Ishikawa (cell line): ENCODE measurements at regions not wholly inside any gene's neighbourhood (a gene's known extent, or its start where the extent isn't known, plus 50 kb on each side); places are given as distances from the start of the nearest gene placed in this dataset.

Experiments
- CEBPB ChIP-seq: IDR thresholded peaks from 2 replicates; pipeline ENCODE4 v1.6.1; 2012
- CREB1 ChIP-seq: IDR thresholded peaks from 2 replicates; pipeline ENCODE4 v1.6.1; 2012; ENCODE audit warnings: low read depth
- EGR1 ChIP-seq: IDR thresholded peaks from 2 replicates; pipeline ENCODE4 v1.6.1; 2012
- EP300 ChIP-seq: IDR thresholded peaks from 2 replicates; pipeline ENCODE4 v1.6.1; 2012; ENCODE audit warnings: borderline replicate concordance
- FOXM1 ChIP-seq: IDR thresholded peaks from 2 replicates; pipeline ENCODE4 v1.6.1; 2012; ENCODE audit warnings: low read depth, borderline replicate concordance
- NFIC ChIP-seq: IDR thresholded peaks from 2 replicates; pipeline ENCODE4 v1.6.1; 2012
- RAD21 ChIP-seq: IDR thresholded peaks from 2 replicates; pipeline ENCODE4 v1.6.1; 2012; ENCODE audit warnings: low read depth
- TAF1 ChIP-seq: IDR thresholded peaks from 2 replicates; pipeline ENCODE4 v1.6.1; 2012; ENCODE audit warnings: low read depth, mild to moderate bottlenecking
- TCF12 ChIP-seq: IDR thresholded peaks from 2 replicates; pipeline ENCODE4 v1.6.1; 2012; ENCODE audit warnings: low read depth
- TEAD4 ChIP-seq: IDR thresholded peaks from 2 replicates; pipeline ENCODE4 v1.6.1; 2012
- YY1 ChIP-seq: IDR thresholded peaks from 2 replicates; pipeline ENCODE4 v1.6.1; 2012; ENCODE audit warnings: low read depth
- ZBTB7A ChIP-seq: IDR thresholded peaks from 2 replicates; pipeline ENCODE4 v1.6.1; 2012; ENCODE audit warnings: low read depth
- TF ChIP-seq, protein P1 (sequence below): IDR thresholded peaks from 2 replicates; pipeline ENCODE4 v1.6.1; 2012
- TF ChIP-seq, protein P2 (sequence below): IDR thresholded peaks from 2 replicates; pipeline ENCODE4 v1.6.1; 2012
- TF ChIP-seq, protein P3 (sequence below): IDR thresholded peaks from 2 replicates; pipeline ENCODE4 v1.6.1; 2012; ENCODE audit warnings: low read depth, mild to moderate bottlenecking

DNA sequence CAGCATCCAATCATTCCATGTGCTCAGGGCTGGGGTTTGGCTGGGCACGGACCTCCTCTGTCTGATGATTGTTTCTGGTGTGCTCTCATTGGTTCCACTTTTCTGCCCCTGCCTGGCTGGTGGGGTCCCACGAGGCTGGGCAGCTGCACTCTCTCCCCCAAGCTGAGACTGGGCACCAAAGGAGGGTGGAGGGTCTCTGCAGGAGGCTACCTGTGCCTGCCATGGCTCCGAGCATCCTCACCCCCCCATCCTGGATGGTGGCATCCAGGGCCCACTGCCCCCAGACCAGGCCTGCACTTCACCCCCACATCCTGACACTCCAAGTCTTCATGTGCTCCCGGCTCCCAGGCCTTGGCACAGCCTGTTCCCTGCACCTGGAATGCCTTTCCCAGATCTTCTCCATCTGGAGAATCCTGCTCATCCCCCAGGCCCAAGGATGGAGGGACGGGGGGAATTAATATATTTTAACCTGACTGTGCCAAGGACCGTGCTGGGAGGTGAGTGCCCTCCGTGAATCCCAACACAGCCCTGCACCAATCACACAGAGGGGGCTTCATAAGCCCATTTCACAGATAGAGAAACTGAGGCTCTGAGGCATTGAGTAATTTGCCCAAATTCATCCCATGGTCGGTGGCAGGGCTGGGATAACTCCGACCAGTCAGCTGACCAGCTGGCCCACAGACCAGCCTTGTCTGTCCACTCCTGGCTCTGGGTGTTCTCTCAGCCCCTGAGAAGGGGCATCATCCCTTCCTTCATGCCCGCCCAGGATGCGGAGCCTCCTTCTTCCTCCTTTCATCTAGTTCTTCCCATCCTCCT, 403.4 kb downstream of the MATN1 start:
- TF ChIP-seq, protein P1, sequence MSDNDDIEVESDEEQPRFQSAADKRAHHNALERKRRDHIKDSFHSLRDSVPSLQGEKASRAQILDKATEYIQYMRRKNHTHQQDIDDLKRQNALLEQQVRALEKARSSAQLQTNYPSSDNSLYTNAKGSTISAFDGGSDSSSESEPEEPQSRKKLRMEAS: no peak
- TF ChIP-seq EGR1 (no peak), TCF12 (no peak), FOXM1 (no peak), YY1 (no peak), NFIC (no peak), EP300 (no peak), RAD21 (no peak), TEAD4 (no peak), CREB1 (no peak), ZBTB7A (no peak), TAF1 (no peak), CEBPB (no peak)
- TF ChIP-seq, protein P2, sequence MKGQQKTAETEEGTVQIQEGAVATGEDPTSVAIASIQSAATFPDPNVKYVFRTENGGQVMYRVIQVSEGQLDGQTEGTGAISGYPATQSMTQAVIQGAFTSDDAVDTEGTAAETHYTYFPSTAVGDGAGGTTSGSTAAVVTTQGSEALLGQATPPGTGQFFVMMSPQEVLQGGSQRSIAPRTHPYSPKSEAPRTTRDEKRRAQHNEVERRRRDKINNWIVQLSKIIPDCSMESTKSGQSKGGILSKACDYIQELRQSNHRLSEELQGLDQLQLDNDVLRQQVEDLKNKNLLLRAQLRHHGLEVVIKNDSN: no peak
- TF ChIP-seq, protein P3, sequence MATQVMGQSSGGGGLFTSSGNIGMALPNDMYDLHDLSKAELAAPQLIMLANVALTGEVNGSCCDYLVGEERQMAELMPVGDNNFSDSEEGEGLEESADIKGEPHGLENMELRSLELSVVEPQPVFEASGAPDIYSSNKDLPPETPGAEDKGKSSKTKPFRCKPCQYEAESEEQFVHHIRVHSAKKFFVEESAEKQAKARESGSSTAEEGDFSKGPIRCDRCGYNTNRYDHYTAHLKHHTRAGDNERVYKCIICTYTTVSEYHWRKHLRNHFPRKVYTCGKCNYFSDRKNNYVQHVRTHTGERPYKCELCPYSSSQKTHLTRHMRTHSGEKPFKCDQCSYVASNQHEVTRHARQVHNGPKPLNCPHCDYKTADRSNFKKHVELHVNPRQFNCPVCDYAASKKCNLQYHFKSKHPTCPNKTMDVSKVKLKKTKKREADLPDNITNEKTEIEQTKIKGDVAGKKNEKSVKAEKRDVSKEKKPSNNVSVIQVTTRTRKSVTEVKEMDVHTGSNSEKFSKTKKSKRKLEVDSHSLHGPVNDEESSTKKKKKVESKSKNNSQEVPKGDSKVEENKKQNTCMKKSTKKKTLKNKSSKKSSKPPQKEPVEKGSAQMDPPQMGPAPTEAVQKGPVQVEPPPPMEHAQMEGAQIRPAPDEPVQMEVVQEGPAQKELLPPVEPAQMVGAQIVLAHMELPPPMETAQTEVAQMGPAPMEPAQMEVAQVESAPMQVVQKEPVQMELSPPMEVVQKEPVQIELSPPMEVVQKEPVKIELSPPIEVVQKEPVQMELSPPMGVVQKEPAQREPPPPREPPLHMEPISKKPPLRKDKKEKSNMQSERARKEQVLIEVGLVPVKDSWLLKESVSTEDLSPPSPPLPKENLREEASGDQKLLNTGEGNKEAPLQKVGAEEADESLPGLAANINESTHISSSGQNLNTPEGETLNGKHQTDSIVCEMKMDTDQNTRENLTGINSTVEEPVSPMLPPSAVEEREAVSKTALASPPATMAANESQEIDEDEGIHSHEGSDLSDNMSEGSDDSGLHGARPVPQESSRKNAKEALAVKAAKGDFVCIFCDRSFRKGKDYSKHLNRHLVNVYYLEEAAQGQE: no peak

DNA sequence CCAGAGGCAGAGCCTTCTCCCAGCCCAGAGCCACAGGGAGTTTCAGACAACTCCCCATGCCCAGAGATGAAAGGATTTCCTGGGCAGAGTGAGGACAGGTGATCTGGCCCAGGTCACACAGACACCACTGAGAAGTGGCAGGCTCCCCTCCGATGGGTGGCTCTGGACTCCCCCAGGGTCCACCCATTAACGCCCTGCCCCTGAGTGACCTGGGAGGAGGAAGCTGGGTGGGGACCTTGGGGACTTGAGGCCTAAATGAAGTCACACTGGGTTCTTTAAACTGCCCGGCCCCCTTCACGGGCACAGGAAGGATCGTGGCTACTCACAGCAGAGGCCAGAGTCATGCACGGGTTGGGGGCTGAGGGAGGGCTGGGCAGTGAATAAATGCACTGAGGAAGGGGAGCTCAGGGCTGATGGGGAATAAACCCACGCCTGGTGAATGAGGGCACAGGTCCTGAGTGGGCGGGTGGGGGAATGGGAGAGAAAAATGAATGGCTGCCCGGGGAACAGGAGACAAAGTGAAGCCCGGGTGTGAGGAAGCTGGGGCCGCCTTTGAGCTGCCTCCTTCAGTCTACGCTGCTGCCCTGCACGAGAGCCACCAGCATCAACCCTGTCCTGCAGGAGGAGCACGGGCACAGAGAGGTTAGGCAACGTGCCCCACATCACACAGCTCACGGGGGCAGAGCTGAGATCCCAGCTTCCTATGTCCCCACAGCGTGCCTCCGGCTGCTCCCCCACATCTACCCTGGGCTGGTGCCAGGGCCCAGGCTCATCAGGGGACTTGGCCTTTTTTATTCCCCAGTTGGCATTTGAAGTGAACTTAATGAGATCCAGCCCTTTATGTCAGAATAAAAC, 404.3 kb downstream of the MATN1 start:
- TF ChIP-seq TEAD4: no peak
- TF ChIP-seq, protein P3: no peak
- no peak for TF ChIP-seq NFIC
- no peak for TF ChIP-seq YY1
- TF ChIP-seq, protein P2: no peak
- no peak for TF ChIP-seq ZBTB7A
- no peak for TF ChIP-seq EP300
- no peak for TF ChIP-seq TAF1
- TF ChIP-seq, protein P1: no peak
- TF ChIP-seq TCF12: no peak
- no peak for TF ChIP-seq FOXM1
- TF ChIP-seq RAD21: no peak
- TF ChIP-seq CEBPB: no peak
- no peak for TF ChIP-seq EGR1
- TF ChIP-seq CREB1: no peak

DNA sequence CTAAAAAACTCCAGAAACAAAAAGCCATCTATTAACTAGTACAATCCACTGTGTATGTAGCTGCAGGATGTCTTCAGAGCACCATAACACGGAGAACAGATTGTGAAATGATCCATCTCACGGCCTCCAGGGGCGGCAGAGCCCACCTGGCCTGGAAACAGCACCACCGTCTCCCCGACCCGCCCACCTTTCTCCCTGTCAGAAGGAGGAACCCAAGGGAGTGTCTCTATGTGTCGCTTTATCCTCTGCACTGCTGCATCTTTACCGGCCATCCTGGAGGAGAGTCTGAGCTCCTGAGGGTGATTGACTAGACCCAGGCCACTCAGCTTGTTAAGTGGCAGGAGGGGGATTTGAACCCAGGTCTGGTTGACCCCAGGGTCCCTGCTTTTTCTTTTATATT, 405.0 kb downstream of the MATN1 start:
- TF ChIP-seq EP300 (no peak), ZBTB7A (no peak), YY1 (no peak), TAF1 (no peak), EGR1 (no peak), RAD21 (no peak), FOXM1 (no peak), TCF12 (no peak), CREB1 (no peak), CEBPB (no peak), NFIC (no peak), TEAD4 (no peak)
- TF ChIP-seq, protein P1: no peak
- TF ChIP-seq, protein P2: no peak
- TF ChIP-seq, protein P3: no peak
